Effector CD8-positive, alpha-beta T cell (primary cell): ENCODE measurements at regions not wholly inside any gene's neighbourhood (a gene's known extent, or its start where the extent isn't known, plus 50 kb on each side); places are given as distances from the start of the nearest gene placed in this dataset.
"Not testable (repeated sequence)": the region's sequence is repeated elsewhere in the genome, so short reads cannot be mapped to it uniquely, and the experiment has no call there.

Experiments
- DNase-seq: peaks from one replicate; lab custom pipeline; 2025; lab: John Stamatoyannopoulos, UW

DNA sequence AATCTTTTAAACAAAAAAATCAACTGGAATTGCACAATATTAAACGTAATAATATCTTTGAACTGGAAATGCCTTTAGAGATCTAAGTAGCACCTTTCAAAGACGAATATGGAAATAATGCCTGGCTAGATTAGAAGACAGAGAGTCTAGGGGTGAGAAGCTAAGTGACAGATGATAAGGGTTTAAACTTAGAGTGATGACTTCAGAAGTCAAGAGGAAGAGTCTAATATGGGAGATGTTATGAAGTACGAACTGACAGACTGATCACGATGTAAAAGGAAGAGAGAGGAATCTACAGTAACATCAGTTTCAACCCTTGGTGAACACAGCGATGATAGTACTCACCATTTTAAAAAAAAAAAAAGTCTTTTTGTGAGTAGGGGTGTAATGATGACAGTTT, 57.9 kb downstream of the HINT1 start:
- DNase-seq = no peak

DNA sequence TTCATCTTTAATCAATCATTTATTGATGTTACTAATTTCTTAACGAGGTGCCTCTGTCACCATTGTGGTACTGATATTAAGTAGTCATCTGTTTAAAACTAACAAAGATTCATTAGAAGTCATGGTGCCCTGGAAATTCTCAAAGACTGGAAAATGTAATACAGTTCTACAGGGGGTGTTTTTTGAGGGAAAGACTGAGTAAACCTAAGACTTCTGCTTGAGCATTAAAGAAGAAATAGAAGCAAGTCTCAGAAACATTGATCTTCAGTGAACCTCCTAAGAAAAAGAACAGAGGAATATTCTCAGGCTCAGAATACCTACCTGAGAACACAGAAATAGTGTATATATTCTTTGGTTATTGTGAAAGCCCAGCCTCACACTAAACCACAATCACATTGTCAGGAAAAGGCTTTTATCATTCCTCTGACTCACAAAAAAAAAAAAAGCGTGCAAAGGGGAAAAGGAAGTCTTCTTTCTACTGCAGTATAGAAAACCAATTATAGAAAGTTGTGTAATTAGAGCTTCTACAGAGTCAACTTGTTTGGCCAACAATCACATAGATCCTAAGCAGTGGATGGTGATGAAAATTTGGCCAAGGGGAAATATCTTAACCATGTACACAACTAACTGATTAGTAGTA, 60.8 kb downstream of the HINT1 start:
- no peak for DNase-seq

DNA sequence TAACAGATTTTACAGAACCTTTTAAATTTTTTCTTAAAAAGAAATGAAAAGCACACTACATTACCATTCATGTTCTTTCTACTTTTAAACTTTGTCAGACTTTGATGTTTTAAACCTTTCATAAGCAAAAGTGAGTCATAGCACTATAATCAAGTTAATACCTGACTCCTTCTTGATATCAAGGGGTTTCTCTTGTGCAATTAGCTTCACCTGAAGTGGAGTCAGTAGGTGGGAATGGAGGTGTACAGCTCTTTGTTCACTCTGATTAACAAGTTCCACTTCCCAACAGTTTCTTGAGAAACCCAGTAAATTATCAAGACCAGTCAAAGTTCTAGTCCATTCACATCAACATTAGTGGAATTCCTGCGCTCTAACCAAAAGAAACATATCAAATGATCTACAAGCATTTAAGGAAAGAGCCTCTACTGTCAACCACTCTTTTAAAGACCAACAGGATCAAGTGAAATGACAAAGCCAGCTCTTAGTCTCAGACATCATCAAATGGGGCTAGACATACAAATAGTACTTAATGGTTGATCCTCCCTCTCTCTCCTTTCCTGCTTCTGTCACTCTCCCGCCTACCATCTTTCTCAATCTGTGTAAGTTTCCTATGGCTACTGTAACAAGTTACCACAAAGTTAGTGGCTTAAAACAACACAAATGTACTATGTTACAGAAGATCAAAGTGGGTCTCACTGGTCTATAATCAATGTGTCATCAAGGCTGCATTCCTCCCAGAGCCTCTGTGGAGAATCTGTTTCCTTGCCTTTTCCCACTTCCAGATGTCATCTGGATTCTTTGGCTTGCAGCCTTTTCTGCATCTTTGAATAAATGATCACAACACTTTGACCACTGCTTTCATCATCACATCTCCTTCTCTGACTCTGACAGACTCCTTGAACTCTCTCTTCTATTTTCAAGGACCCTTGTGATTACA, 68.0 kb downstream of the HINT1 start:
- no peak for DNase-seq

DNA sequence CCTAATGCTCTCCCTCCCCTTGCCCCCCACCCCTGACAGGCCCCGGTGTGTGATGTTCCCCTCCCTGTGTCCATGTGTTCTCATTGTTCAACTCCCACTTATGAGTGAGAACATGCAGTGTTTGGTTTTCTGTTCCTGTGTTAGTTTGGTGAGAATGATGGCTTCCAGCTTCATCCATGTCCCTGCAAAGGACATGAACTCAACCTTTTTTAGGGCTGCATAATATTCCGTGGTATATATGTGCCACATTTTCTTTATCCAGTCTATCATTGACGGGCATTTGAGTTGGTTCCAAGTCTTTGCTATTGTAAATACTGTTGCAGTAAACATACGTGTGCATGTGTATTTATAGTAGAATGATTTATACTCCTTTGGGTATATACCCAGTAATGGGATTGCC, 69.5 kb downstream of the HINT1 start:
- not testable (repeated sequence) for DNase-seq

DNA sequence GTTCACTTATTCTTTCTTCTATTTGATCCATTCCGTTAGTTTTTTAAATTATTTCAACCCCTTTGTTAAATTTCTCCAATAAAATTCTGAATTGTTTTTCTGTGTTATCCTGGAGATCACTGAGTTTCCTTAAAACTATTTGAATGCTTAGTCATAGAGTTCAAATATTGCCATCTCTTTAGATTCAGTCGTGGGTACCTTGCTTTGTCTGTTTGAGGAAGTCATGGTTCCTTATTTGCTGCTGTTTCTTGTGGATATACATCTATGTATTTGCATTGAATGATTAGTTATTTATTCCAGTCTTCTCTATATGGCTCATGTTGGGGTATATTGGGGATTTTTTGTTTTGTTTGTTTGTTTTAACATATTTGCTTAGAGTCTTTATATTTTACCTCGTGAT, 80.6 kb downstream of the HINT1 start:
- no peak for DNase-seq

DNA sequence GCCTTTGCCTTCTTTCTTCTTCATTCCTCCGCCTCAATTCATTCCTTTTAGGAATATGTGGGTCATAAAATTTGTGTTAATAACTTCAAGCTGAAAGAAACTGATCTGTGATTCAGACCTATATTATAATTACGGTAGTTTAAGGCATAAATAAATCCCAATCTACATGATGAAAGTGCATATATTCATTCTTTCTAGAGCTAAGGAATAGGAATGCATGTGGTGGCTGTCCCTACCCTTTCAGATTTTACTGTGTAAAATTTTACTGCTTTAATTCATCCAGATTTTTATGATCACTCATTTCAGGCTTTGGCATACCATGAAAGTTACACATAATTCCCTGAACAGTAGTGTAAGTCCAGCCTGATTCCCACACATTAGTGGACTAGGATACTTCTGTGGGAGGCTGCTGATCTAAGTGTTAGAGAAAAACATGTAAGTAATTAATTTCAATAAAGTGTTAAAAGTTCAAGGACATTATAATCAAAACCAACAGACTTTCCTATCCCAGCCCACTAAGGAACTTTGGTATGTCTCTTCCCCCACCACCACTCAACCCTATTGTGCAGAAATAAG, 83.1 kb downstream of the HINT1 start:
- DNase-seq = no peak

DNA sequence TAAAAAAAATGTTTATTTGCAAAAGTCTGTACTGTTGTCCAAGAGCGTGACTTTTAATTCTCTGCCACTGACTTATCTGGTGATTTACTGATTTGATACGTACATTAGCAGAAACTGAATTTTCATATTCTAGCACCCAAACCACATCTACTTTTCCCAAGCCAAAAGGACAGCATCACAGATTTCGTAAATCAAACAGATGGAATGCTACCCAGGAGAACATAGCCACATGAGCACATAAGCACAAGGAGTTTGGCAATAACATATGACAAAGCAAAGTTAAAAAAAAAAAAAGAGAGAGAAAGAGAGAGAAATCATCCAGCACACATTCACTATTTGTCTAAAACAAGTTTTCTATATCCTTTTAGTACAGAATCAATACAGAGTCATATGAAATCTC, 83.7 kb downstream of the HINT1 start:
- DNase-seq = no peak

DNA sequence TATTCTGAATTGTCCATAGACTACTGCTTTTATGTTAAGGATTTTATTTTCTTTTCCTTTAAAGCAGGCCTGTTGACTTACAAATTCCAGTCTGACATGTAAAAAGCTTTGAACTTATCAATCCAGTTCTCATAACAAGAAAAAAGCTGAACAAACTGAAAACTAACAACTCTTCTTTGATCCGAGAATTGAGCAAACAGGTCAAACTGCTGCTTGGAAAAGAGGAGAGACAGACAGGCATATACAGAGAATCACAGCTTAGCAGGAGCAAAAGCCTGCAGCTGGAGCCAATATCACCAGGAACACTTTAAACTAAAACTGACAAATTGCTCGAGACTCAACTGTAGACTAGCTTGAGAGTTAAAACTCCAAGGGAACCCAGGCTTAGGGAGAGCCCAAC, 85.8 kb downstream of the HINT1 start:
- DNase-seq = no peak

DNA sequence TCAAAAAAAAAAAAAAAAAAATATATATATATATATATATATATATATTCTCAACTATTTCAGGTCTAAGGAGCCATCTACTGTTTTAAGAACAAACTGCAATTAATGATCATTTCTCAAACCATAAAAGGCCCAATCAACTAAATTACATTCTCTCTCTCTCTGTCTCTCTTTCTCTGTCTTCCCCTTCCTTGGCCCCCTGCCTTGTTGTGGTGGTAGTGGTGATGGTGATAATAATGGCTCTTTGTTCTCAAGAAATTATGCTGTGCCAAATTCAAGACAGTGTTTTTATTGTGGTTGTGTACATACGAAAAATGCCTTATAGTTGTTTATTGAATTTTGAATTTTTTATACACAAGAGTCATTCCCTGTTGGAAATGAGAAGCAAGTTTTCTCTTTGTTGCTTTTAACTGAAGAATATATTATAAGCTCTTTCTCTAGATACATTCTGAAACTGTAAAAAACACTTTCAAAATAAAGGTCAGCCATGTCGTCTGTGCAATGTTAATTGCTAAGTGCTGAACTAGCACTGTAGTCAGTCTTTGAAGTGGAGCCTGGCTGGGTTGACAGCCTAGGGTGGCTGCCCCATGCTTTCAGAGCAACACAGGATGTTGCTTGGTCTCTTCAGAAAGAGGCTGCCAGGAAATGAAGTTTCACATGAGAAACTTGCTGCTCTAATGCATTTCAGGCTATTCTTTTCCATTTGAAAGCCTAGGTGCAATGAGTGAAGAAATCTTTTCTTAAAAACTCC, 96.0 kb downstream of the HINT1 start:
- DNase-seq = peak; percentile 5

DNA sequence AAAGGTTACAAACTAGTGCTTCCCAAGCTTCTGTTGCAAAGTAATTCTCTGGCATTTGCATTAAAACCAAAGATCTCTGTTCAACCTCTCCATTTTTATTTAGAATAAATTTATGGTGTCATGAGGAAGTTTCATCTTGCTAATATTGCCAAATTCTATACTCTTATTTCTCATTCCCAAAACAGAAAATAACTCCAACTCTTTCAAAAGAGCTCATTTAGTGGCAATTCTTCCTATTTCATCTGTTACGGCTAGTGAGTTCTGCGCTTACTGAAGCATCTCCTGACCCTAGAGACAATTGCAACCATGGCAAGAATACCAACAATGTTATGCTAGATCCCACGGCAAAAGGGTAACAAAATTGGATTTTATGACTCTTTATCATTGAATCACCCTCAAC, 97.0 kb downstream of the HINT1 start:
- no peak for DNase-seq

DNA sequence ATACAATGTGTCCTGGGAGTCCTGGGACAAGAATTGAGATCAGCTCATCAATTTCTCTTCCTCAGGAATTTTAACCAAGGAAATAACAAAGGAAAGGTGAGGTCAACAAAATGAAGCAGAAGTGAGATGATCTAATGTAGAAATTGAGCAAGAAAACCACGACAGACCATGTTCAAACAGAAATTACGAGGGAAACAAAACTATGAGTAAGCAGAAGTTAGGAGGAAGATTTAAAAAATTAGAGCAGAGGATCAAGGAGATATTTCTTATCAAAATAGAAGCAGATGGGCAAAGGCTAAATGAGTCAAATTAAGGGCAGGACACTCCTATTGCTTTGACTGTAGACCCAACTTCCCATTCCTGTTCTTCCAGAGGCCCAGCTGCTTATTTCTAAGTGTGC, 97.4 kb downstream of the HINT1 start:
- DNase-seq = no peak

DNA sequence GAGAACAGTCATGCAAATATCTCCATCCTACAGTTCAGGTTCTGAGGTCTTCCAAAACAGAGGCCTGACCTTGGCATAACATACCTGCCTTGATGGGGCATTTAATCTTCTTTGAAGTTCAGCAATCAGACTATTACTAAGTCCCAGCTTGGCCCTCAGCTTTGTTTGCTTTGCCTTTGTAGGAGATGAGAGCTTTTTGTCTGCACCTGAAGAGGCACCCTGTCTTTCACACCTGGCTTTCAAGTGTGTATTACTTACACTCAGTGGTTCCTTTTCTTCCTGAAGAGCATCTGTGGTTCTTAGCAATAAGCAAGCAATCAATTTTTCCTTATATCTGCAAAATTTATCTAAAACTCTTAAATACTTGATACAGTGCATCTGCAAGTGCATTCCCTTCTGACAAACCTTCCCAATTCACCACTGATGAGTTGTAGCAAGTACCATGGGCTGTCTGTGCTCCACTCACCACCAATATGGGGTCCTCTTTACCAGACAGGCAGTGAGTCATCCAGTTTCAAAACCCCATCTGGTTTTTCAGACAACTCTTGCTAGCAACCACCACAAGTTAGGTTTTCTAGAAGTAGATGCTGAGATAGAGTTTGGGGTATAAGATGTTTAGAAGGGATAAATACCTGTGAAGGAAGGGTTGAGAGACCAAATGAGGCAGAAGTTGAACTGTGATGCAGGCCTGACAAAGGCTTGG, 100.2 kb downstream of the HINT1 start:
- no peak for DNase-seq

DNA sequence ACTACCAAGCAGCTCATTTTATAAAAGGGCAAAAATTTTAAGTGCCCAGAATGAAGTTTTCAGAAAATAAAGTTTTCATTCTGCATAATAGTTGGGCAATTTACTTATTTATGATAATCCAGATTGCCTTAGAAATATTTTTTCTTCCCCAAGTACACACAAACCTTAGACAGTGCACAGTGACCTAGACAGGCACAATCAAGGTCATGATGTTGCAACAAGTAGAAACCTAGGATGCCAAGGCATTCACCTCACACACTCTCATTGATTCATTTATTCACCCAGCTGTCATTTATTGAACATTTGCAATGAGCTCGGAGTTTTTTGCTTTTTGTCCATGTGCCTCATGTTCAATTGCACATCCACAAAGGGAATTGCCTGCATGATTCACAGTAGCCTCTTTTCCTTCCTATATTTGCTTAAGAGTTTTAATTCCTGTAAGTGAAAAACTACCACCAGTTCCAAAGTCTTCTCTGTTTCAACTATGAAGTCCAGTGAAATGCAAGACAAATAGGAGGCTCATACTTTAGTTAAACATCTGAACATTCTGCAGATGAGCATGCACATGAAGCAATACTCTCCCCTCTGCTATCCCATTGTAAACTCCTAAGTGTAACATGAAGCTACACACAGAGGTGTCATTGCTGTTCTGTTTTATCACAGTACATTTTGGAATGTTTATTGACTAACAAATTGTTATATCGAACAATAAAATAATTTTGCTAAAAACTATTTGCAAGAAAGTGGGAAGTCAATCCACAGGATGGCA, 122.9 kb downstream of the HINT1 start:
- DNase-seq = no peak

DNA sequence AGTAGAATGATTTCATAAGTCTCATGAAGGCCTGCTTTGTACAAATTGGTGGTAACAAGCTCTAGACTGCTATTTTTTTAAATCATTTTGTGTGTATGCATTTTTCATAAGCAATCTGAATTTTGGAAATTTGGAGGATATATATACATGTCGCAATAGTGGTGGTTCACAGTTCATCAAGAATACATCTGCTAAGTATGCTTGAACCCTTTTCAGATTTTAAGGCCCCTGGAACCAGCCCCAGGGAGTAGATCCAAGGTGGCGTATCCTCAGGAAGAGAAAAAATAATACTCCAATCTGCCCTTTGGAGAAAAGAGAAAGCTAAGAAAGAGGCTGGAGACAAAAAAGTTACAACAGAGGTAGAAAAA, 141.6 kb downstream of the HINT1 start:
- DNase-seq = no peak

DNA sequence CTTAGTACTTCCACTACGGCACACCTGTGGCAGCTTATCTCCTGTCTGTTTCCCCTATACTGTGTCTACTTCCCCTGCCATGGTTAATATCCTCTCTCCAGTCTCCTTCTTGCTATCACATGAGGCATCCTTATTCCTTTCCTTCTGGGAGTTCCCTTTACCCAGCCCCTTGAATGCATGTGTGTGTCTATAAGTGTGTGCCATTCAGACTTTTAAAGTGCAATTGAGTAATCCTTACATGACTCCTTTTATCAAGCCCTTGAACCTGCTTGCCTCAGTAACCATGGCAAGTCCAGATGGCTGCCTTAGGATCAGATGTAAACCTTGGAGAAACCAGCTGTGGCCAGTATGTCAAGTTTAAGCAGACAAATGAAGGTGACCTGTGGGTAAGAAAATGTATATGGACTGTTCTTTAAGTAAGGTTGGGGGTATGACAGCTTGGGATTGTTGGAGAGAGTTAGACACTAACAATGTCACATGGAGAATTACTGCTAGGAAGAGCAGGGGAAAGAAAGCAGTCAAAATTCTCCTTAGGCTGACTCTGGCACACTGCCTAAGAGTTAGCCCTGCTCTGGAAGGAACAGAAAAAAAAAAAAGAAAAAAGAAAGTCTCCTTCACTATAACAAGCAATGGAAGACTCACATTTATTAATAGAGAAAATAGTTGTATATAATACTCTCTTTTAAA, 142.1 kb downstream of the HINT1 start:
- DNase-seq = no peak

DNA sequence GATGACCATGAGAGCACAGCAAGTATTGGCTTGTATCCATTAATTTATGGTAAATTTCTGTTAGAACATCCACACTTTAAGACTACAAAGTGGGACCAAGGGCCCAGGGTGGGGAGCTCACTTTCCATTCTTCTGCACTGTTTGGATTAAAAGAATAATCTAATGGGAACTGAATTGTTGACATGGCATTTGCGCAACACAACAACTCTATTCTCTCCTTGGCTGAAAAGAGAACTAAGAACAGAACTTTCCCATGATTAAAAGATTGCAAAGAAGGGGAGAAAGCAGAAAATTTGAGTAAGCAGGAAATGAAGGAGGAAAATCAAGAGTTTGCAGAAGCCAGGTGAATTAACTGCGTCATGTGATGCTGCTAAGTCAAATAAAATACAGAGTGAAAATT, 143.4 kb downstream of the HINT1 start:
- DNase-seq = no peak

DNA sequence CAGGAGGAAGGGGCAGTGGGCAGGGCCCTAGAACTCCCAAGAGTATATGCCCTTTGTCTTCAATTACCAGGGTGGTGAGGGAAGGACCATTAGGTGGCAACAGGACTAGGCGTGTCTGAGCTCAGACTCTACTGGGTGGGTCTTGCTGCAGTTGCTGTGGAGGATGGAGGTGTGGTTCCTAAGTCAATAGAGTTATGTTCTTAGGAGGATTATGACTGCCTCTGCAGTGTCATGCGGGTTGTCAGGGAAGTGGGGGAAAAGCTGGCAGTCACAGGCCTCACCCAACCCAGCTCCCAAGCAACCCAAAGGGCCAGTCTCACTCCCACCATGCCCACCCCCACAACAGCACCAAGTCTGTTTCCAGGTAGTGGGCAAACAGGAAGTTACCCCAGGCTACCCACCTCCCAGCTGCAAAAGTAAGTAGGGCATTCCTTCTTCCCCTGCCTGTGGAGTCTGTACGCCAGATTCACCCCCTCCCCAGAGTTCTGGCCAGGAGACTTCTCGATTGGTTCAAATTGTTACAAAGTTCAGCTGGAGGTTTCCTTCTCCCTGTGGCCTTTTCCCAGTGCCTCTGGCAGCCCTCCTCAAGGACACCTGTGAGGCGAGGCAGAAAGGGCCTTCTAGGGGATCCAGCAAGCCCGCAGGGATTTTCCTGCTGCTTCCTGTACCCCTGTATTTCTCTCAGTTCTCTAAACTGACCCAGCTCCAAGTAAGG, 145.3 kb downstream of the HINT1 start:
- DNase-seq = no peak

DNA sequence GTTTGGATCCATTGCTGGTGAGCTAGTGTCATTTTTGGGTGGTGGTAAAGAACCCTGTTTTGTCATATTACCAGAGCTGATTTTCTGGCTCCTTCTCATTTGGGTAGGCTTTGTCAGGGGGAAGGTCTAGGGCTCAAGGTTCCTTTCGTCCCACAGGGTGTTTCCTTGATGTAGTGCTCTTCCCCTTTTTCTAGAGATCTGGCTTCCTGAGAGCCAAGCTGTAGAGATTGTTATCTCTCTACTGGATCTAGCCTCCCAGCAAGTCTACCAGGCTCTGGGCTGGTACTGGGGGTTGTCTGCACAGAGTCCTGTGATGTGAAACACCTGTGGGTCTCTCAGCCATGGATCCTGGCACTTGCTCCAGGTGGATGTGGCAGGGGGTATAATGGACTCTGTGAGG, 145.9 kb downstream of the HINT1 start:
- no peak for DNase-seq

DNA sequence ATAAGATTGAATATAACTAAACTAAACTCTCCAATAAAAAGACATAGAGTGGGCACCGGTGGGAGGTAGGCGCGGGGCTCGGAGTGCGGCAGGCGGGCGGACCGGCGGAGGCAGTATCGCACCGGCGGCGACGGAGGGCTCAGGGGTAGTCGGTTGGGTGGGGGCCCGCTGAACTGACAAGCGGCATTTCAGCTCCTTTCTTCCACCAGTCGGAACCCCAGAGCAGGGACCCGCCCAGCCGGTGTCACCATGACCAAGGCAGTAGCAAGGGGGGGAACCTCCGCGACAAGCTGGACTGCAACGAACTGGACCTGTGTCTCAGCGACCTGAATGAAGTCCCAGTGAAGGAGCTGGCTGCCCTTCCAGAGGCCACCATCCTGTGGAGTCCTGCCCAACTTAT, 156.7 kb downstream of the HINT1 start:
- DNase-seq = no peak
